HUES64 (cell line): ENCODE measurements at regions not wholly inside any gene's neighbourhood (a gene's known extent, or its start where the extent isn't known, plus 50 kb on each side); places are given as distances from the start of the nearest gene placed in this dataset.

Source experiments
- H3K27ac ChIP-seq: 2 replicates; pipeline ENCODE4 v1.7.0; 2013; ENCODE audit warnings: low read depth, low read length, inconsistent platforms
- H3K27me3 ChIP-seq: 2 replicates; pipeline ENCODE4 v1.6.1; 2013; ENCODE audit warnings: mild to moderate bottlenecking, low read length; ENCODE audit not compliant: insufficient read depth
- H3K36me3 ChIP-seq: 2 replicates; pipeline ENCODE4 v1.6.1; 2013; ENCODE audit warnings: mild to moderate bottlenecking, low read length; ENCODE audit not compliant: insufficient read depth
- H3K4me1 ChIP-seq: 2 replicates; pipeline ENCODE4 v1.6.1; 2013; ENCODE audit warnings: mild to moderate bottlenecking, low read length, moderate library complexity; ENCODE audit not compliant: insufficient read depth
- H3K4me3 ChIP-seq: 2 replicates; pipeline ENCODE4 v1.5.1; 2013; ENCODE audit warnings: mild to moderate bottlenecking, low read length, moderate library complexity
- H3K9ac ChIP-seq: 2 replicates; pipeline ENCODE4 v1.6.1; 2013; ENCODE audit warnings: mild to moderate bottlenecking, low read depth, low read length
- H3K9me3 ChIP-seq: 2 replicates; pipeline ENCODE4 v1.6.1; 2013; ENCODE audit warnings: low read depth, low read length; ENCODE audit not compliant: insufficient read depth
- WGBS: fragments of 150-250, 120-280 bp; methylation state at CpG from one replicate; pipeline ENCODE4 v1.1.7; 2013; ENCODE audit warnings: missing lambda C conversion rate; 5-methylcytosine and 5-hydroxymethylcytosine counted together

DNA sequence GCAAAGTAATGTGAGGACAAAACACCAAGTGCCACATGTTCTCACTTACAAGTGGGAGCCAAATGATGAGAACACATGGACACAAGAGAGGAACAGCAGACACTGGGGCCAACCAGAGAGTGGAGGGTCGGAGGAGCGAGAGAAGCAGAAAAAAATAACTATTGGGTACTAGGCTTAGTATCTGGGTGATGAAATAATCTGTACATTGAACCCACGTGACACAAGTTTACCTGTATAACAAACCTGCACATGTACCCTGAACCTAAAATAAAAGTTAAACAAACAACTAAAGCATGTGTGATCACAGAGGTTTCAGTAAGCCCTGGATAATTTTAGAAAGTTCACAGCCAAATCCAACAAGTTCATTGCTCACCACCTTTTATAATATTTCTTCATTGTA, 160.1 kb downstream of the TENT4A start:
- no peak overlapping the region for H3K9ac ChIP-seq
- H3K27ac ChIP-seq, result no peak overlapping the region
- no peak overlapping the region for H3K4me3 ChIP-seq
- H3K4me1 ChIP-seq, result no peaks in the 10 kb centered on the region
- 0 out of 2 replicates have a peak, but pooled peaks cover 2% of the 10 kb centered on the region for H3K9me3 ChIP-seq
- no peaks in the 10 kb centered on the region for H3K27me3 ChIP-seq
- WGBS, result 99% methylated on average over 3 of the region's 3 CpGs
- no peaks in the 10 kb centered on the region for H3K36me3 ChIP-seq

DNA sequence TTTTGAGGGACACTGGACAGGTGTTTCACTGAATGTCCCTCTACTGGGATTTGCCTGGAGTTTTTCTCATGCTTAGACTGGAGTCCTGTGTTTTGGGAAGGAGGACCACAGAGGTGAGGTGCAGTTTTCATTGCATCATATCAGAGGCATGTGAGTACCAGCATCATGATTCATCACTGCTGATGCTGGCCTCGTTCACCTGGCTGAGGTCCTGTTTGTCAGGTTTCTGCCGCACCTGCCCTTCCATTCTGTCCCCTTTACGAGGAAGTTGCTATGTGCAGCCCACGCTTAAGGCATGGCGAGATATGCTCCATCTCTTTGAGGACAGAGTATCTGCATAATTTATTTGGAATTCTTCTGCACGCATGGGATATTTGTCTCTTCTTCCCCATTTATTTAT, 162.1 kb downstream of the TENT4A start:
- Histone ChIP-seq H3K4me1 (no peaks in the 10 kb centered on the region), H3K9me3 (no peaks in the 10 kb centered on the region), H3K4me3 (no peak overlapping the region), H3K27ac (no peak overlapping the region), H3K36me3 (no peaks in the 10 kb centered on the region), H3K9ac (no peak overlapping the region), H3K27me3 (no peaks in the 10 kb centered on the region)
- 82% methylated on average over 6 of the region's 6 CpGs for WGBS

DNA sequence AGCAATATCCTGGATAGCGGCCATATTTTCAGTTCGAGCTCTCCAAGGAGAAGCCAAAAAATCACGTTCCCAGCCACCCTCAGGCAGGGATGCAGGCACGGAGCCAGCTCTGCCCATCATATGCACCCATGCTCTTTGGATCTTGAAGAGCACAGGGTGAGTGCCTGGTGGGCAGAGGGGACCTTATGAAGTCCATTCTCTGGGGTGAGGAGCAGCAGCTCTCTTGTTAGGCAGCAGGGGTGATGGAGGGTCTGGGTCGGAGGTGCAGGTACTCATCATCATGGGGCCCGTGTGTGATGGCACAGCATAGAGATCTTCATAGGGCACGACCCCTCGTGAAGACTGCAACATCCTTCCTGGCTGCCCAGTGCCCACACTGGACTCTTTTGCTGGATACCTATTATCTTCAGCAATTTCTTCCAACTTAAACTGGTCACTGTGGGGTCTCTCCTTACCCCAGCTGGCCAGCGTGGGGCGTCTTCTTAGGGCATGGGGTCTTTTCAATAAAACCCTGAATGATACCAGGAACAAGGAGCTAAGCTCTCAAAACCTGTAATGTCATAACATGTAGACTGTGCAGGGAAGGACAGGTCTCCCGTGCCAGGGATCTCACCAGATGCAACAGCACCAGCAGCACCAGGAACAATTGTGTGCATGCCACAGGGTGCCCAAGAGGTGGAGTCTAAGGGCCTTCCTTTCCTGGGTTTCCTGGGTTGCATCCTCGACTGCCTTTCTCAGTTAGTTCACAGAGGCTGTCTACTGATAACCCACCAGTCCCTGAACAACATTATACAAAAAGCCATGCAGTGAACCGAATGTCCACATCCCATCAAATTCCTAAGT, 165.0 kb downstream of the TENT4A start:
- H3K4me1 ChIP-seq, result no peaks in the 10 kb centered on the region
- no peak overlapping the region for H3K9ac ChIP-seq
- no peaks in the 10 kb centered on the region for H3K27me3 ChIP-seq
- 90% methylated on average over 12 of the region's 13 CpGs for WGBS
- H3K27ac ChIP-seq, result no peak overlapping the region
- no peaks in the 10 kb centered on the region for H3K9me3 ChIP-seq
- no peaks in the 10 kb centered on the region for H3K36me3 ChIP-seq
- H3K4me3 ChIP-seq, result no peak overlapping the region

DNA sequence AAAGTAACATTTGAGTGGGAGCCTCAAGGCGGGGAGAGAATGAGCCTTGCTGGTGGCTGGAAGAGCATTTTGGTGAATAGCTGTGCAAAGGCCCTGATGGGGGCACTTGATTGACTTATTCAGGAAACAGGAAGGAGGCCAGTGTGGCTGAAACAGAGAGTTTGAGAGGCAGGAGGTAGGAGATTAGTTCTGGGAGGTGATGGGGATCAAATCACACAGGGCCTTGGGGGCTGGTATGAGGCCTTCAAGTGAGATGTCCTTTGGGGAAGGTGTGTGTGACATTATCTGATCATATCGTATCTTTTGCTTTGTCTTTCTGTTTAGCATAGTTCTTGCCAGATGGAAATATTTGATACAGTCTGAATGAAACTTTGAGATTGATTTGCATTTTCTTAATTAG, 172.3 kb downstream of the TENT4A start:
- H3K9me3 ChIP-seq, result peaks cover 13% of the 10 kb centered on the region; the same call in 1 of the 2 replicates
- H3K27me3 ChIP-seq, result no peaks in the 10 kb centered on the region
- H3K9ac ChIP-seq, result no peak overlapping the region
- no peak overlapping the region for H3K27ac ChIP-seq
- H3K4me3 ChIP-seq, result no peak overlapping the region
- whole genome bisulfite sequencing, result 94% methylated on average over 2 of the region's 2 CpGs
- no peaks in the 10 kb centered on the region for H3K4me1 ChIP-seq
- no peaks in the 10 kb centered on the region for H3K36me3 ChIP-seq

DNA sequence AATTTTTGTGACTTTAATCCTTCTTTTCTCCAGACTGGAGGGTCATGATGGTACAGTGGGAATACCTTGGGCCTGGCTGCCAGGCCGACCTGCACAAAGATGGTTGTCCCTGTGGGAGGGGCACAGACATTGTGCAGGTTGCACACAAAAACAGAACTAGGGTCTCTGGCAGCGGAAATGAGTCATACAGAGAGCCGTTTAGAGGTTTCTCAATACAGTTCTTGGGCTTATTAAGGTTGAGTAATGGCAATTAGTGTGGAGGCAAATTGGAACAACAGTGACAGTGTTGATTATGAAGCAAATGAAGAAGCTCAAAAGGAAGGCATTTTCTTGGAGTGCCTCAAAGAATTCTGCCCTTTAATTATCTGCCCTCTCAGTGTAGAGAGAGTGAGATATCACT, 173.6 kb downstream of the TENT4A start:
- Histone ChIP-seq H3K27ac (no peak overlapping the region), H3K36me3 (no peaks in the 10 kb centered on the region), H3K4me3 (no peak overlapping the region), H3K9ac (no peak overlapping the region), H3K27me3 (no peaks in the 10 kb centered on the region), H3K4me1 (no peaks in the 10 kb centered on the region), H3K9me3 (peaks cover 13% of the 10 kb centered on the region; the same call in 1 of the 2 replicates)
- 83% methylated on average over 3 of the region's 3 CpGs for WGBS

DNA sequence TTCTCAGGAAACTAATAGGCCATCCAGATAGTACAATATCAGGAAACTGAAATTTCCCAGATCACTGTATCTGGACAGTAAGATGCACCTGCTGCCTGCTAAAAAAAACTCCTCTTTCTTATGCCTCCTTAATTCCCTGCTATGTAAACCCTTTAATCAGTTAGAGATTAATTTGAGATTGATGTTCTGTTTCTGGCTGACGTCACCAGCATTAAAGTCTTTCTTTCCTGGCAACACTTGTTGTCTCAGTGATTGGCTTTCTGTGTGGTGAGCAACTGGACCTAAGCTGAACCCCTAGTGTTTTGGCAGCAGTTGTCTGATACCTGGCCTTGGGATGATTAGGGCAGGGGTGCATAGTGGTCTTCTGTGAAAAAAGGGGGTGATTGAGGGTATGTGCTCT, 175.8 kb downstream of the TENT4A start:
- Histone ChIP-seq H3K9me3 (peaks cover 13% of the 10 kb centered on the region; the same call in 1 of the 2 replicates), H3K4me1 (no peaks in the 10 kb centered on the region), H3K36me3 (no peaks in the 10 kb centered on the region), H3K4me3 (no peak overlapping the region), H3K27me3 (no peaks in the 10 kb centered on the region), H3K9ac (no peak overlapping the region), H3K27ac (no peak overlapping the region)
- 89% methylated on average over 1 of the region's 1 CpG for whole genome bisulfite sequencing

DNA sequence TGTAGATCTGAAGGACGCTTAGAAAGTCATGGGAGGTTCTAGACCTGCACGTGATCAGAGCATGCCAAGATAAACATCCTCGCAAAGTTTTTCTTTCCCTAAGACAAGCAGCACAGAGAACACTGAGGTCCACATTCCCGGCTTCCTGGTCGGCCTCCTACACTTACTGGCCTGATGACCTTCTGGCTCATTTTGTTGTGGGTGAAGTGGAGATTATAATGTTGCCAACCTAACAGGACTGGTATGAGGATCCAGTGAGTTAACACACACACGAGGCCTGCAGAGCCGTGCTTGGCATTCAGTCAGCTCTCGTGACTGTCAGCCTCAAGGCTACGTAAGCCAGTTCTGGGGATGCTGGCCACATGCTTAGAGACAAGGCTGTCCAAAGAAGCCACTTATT, 186.0 kb downstream of the TENT4A start:
- WGBS, result 85% methylated on average over 9 of the region's 9 CpGs

DNA sequence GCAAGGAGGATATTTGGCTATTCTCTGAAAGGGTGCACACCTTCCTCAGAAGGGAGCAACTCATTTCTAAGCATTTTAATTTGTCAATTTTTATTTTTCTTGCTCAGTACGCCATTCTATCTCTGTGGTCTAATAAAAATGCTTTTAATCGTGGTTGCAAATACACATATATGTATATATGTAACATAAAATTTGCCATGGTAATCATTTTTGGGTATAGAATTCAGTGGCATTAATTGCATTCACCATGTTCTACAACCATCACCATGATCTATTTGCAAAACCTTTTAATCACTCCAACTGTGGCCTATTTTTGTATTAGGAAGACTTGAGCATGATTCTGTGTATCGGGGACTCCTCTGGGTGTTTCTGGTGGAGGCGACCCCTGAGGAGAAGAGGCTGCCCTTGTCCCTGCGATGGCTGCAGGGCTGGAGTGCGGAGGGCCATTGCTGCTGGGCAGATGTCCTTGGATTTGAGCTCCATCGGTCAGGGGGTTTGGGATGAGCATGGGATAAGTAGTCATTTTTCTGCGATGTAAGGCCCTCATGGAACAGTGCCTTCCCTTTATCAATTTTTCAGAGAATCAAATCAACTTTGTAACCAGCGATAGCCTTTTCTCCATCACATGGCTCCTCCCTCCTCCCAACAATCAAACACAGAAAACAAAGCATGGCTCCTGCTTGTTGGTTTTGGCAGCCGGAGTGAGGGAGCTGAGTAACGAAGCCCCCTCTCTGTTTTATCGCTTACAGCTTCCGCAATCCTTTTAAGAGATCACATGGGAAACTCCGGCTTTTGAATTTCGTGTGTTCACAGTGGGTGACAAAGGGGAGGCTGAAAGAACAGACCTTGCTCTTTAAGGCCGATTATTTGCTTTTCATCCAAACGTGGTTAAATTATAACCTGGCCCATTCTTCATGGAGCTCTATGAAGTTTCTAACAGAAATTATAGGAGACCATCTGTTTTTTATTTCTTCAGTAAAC, 187.3 kb downstream of the TENT4A start:
- H3K9me3 ChIP-seq, result no peaks in the 10 kb centered on the region
- H3K36me3 ChIP-seq, result no peaks in the 10 kb centered on the region
- H3K27ac ChIP-seq, result no peak overlapping the region
- H3K27me3 ChIP-seq, result no peaks in the 10 kb centered on the region
- H3K4me3 ChIP-seq, result no peak overlapping the region
- H3K4me1 ChIP-seq, result no peaks in the 10 kb centered on the region
- WGBS, result 79% methylated on average over 16 of the region's 17 CpGs
- H3K9ac ChIP-seq, result no peak overlapping the region

More for the DNA sequence above, 186.0 kb downstream of the TENT4A start:
- no peak overlapping the region for H3K4me3 ChIP-seq
- H3K9me3 ChIP-seq, result no peaks in the 10 kb centered on the region
- H3K9ac ChIP-seq, result no peak overlapping the region
- no peak overlapping the region for H3K27ac ChIP-seq
- H3K4me1 ChIP-seq, result no peaks in the 10 kb centered on the region
- no peaks in the 10 kb centered on the region for H3K27me3 ChIP-seq
- H3K36me3 ChIP-seq, result no peaks in the 10 kb centered on the region

DNA sequence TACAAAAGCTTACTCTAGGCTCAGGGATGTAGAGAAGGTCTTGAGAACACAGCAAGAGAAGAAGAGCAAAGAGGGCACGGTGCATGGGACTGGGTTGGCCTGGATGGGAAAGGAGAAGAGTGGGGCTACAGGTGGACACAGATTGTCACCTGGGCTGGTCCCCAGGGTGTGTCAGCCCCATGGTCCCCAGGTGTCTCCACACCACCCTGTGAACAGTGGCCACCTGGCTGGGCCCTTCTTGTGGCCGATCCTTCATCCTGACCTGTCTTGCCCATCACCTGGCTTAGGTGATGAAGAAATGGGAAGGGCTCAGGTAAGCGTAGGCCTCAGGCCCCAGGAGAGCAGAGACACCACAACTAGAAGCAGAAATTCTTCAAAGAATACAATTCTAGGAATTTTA, 188.9 kb downstream of the TENT4A start:
- H3K4me1 ChIP-seq, result no peaks in the 10 kb centered on the region
- H3K9me3 ChIP-seq, result no peaks in the 10 kb centered on the region
- H3K9ac ChIP-seq, result no peak overlapping the region
- WGBS, result 98% methylated on average over 3 of the region's 3 CpGs
- no peaks in the 10 kb centered on the region for H3K27me3 ChIP-seq
- no peak overlapping the region for H3K27ac ChIP-seq
- H3K4me3 ChIP-seq, result no peak overlapping the region
- H3K36me3 ChIP-seq, result no peaks in the 10 kb centered on the region

DNA sequence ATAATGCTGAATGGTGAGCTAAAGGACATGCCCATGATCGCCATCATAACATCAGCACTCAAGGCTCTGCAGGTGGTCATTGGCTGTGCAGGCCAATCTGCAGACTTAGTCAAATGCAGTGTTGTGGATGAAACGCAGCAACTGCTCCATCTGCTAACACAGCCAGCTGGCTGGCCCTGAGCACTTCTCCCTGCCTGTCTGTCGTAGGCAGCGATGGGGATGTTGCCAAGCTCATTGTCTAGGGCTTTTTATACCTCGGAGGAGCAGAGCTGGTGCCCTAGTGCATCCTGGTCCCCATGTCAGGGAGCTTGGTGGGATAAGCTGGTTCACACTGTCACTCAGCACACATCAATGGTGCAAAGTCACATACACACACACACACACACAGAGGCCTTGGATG, 189.4 kb downstream of the TENT4A start:
- Histone ChIP-seq H3K9ac (no peak overlapping the region), H3K36me3 (no peaks in the 10 kb centered on the region), H3K4me1 (no peaks in the 10 kb centered on the region), H3K9me3 (no peaks in the 10 kb centered on the region), H3K27me3 (no peaks in the 10 kb centered on the region), H3K4me3 (no peak overlapping the region), H3K27ac (no peak overlapping the region)
- WGBS, result 97% methylated on average over 5 of the region's 5 CpGs

DNA sequence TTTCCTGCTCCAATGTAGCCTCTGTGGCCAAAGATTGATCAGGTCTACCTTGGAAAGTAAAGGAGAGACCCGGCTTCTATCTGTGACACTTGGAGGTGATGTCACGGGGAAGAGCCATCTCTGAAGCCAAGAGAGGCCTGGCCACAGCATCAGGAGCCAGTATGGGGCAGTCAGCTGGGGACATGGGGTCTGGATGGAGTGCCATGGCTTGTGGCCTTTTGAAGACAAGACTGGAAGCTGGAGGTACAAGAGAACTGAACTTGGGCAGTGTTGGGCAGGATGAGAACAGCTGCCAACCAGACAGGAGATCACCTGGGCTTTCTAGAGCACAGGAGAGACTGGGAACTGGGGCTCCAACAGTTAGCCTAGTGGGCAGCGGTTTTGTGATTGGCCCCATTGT, 190.7 kb downstream of the TENT4A start:
- no peaks in the 10 kb centered on the region for H3K36me3 ChIP-seq
- H3K9me3 ChIP-seq, result no peaks in the 10 kb centered on the region
- WGBS, result 63% methylated on average over 3 of the region's 3 CpGs
- H3K9ac ChIP-seq, result no peak overlapping the region
- no peak overlapping the region for H3K27ac ChIP-seq
- H3K27me3 ChIP-seq, result no peaks in the 10 kb centered on the region
- no peak overlapping the region for H3K4me3 ChIP-seq
- H3K4me1 ChIP-seq, result no peaks in the 10 kb centered on the region
